Colonic mucosa (tissue), 4 donors: ENCODE measurements at regions not wholly inside any gene's neighbourhood (a gene's known extent, or its start where the extent isn't known, plus 50 kb on each side); places are given as distances from the start of the nearest gene placed in this dataset.

Experiments used
- DNase-seq: peaks from one replicate; pipeline ENCODE4 v3.0.0-alpha.2; 2020
- H3K27ac ChIP-seq: fragments of 200-600 bp; one replicate; pipeline ENCODE4 v1.8.0; 2021
- H3K27me3 ChIP-seq: fragments of 200-600 bp; one replicate; pipeline ENCODE4 v1.8.0; 2021
- H3K36me3 ChIP-seq: fragments of 200-600 bp; one replicate; pipeline ENCODE4 v1.8.0; 2021
- H3K4me1 ChIP-seq: fragments of 200-600 bp; one replicate; pipeline ENCODE4 v1.8.0; 2021; ENCODE audit warnings: mild to moderate bottlenecking
- H3K4me3 ChIP-seq: fragments of 200-600 bp; one replicate; pipeline ENCODE4 v1.8.0; 2021
- H3K9ac ChIP-seq, 2 donors: one replicate each; pipeline ENCODE4 v1.7.0; 2013; ENCODE audit warnings: control low read depth in 2 of 2, low read depth in 2 of 2, low read length in 2 of 2
- H3K9me3 ChIP-seq: fragments of 200-600 bp; one replicate; pipeline ENCODE4 v1.8.0; 2021
- CTCF ChIP-seq: fragments of 200-600 bp; IDR thresholded peaks from one replicate; pipeline ENCODE4 v1.8.0; 2022; ENCODE audit warnings: antibody characterized with exemption, mild to moderate bottlenecking
- intact Hi-C: fragments of 100-400 bp; cut with DNase I; formaldehyde crosslinking; loops from one replicate; pipeline ENCODE4 v1.14.1; 2022
- donor health status: healthy.
- donor health status: DM: no; HTN: no; CAD: no.
- donor health status: DM: no; HTN: no; CAD: no.

GRCh38 chr18:46401486-46402070 is 255.4 kb downstream of the LOXHD1 start:
- no peaks in the 10 kb centered on the region for H3K27me3 ChIP-seq
- H3K4me1 ChIP-seq = no peaks in the 10 kb centered on the region
- intact Hi-C loops = no loop called here
- H3K9me3 ChIP-seq = no peaks in the 10 kb centered on the region
- no peak overlapping the region for H3K27ac ChIP-seq
- no peaks in the 10 kb centered on the region for H3K36me3 ChIP-seq
- no peak overlapping the region for H3K4me3 ChIP-seq
- no peak for TF ChIP-seq CTCF
- no peak for DNase-seq
- no peak overlapping the region for H3K9ac ChIP-seq

GRCh38 chr18:46402396-46402795 is 254.6 kb downstream of the LOXHD1 start:
- Histone ChIP-seq H3K27me3 (no peaks in the 10 kb centered on the region), H3K9me3 (no peaks in the 10 kb centered on the region), H3K9ac (no peak overlapping the region), H3K36me3 (no peaks in the 10 kb centered on the region), H3K4me1 (no peaks in the 10 kb centered on the region), H3K4me3 (no peak overlapping the region), H3K27ac (no peak overlapping the region)
- no peak for TF ChIP-seq CTCF
- intact Hi-C loops = no loop called here
- no peak for DNase-seq

GRCh38 chr18:46402945-46403344 is 254.1 kb downstream of the LOXHD1 start:
- no peaks in the 10 kb centered on the region for H3K36me3 ChIP-seq
- intact Hi-C loops = no loop called here
- no peak for DNase-seq
- H3K9ac ChIP-seq = no peak overlapping the region
- no peak overlapping the region for H3K27ac ChIP-seq
- no peak overlapping the region for H3K4me3 ChIP-seq
- H3K27me3 ChIP-seq = no peaks in the 10 kb centered on the region
- no peaks in the 10 kb centered on the region for H3K4me1 ChIP-seq
- no peaks in the 10 kb centered on the region for H3K9me3 ChIP-seq
- TF ChIP-seq CTCF = no peak

GRCh38 chr18:46405832-46406538 is 251.0 kb downstream of the LOXHD1 start:
- H3K27me3 ChIP-seq = no peaks in the 10 kb centered on the region
- no peak overlapping the region for H3K9ac ChIP-seq
- no peaks in the 10 kb centered on the region for H3K4me1 ChIP-seq
- no peaks in the 10 kb centered on the region for H3K36me3 ChIP-seq
- no peak overlapping the region for H3K27ac ChIP-seq
- H3K4me3 ChIP-seq = no peak overlapping the region
- TF ChIP-seq CTCF = no peak
- intact Hi-C loops = no loop called here
- DNase-seq = no peak
- H3K9me3 ChIP-seq = no peaks in the 10 kb centered on the region

GRCh38 chr18:46406539-46406932 is 250.5 kb downstream of the LOXHD1 start:
- no peaks in the 10 kb centered on the region for H3K36me3 ChIP-seq
- DNase-seq = no peak
- H3K4me1 ChIP-seq = no peaks in the 10 kb centered on the region
- H3K4me3 ChIP-seq = no peak overlapping the region
- no peaks in the 10 kb centered on the region for H3K9me3 ChIP-seq
- H3K9ac ChIP-seq = no peak overlapping the region
- H3K27me3 ChIP-seq = no peaks in the 10 kb centered on the region
- no peak overlapping the region for H3K27ac ChIP-seq
- TF ChIP-seq CTCF = no peak
- intact Hi-C loops = no loop called here
